ENCODE measurements at regions not wholly inside any gene's neighbourhood (a gene's known extent, or its start where the extent isn't known, plus 50 kb on each side); places are given as distances from the start of the nearest gene placed in this dataset.
"Not testable (repeated sequence)": the region's sequence is repeated elsewhere in the genome, so short reads cannot be mapped to it uniquely, and the experiment has no call there.

- DNase-seq (ENCODE audit: low read depth in 3 of 3): no peak
These were observed 171.8 kb upstream of the GSE1 start for GRCh38 chr16:85441189-85441889.

- no peak for DNase-seq (ENCODE audit: low read depth in 3 of 3)
These were observed 171.0 kb upstream of the GSE1 start for GRCh38 chr16:85441890-85442670.

- no peak for DNase-seq (ENCODE audit: low read depth in 3 of 3)
These were observed 170.0 kb upstream of the GSE1 start for GRCh38 chr16:85443116-85443515.

- no peak for DNase-seq (ENCODE audit: low read depth in 3 of 3)
These were observed 169.6 kb upstream of the GSE1 start for GRCh38 chr16:85443531-85443930.

- DNase-seq (ENCODE audit: low read depth in 3 of 3): no peak
These were observed 167.9 kb upstream of the GSE1 start for GRCh38 chr16:85445064-85445778.

- no peak for DNase-seq (ENCODE audit: low read depth in 3 of 3)
These were observed 167.3 kb upstream of the GSE1 start for GRCh38 chr16:85445779-85446222.

- DNase-seq (ENCODE audit: low read depth in 3 of 3): no peak
These were observed 166.0 kb upstream of the GSE1 start for GRCh38 chr16:85446951-85447692.

- DNase-seq (ENCODE audit: low read depth in 3 of 3): no peak
These were observed 165.3 kb upstream of the GSE1 start for GRCh38 chr16:85447693-85448313.

- no peak for DNase-seq (ENCODE audit: low read depth in 3 of 3)
These were observed 164.4 kb upstream of the GSE1 start for GRCh38 chr16:85448557-85449190.

GRCh38 chr16:85449191-85449884, 163.8 kb upstream of the GSE1 start:
- DNase-seq (ENCODE audit: low read depth in 3 of 3): no peak

- no peak for DNase-seq (ENCODE audit: low read depth in 3 of 3)
These were observed 163.3 kb upstream of the GSE1 start for GRCh38 chr16:85449885-85450245.

- DNase-seq (ENCODE audit: low read depth in 3 of 3): not testable (repeated sequence)
These were observed 162.0 kb upstream of the GSE1 start for GRCh38 chr16:85451142-85451541.

- DNase-seq (ENCODE audit: low read depth in 3 of 3): no peak
These were observed 161.3 kb upstream of the GSE1 start for GRCh38 chr16:85451641-85452363.

- no peak for DNase-seq (ENCODE audit: low read depth in 3 of 3)
These were observed 160.5 kb upstream of the GSE1 start for GRCh38 chr16:85452364-85453193.

GRCh38 chr16:85453194-85453678, 159.9 kb upstream of the GSE1 start:
- no peak for DNase-seq (ENCODE audit: low read depth in 3 of 3)

- no peak for DNase-seq (ENCODE audit: low read depth in 3 of 3)
These were observed 159.4 kb upstream of the GSE1 start for GRCh38 chr16:85453703-85454102.

GRCh38 chr16:85454171-85454872, 158.8 kb upstream of the GSE1 start:
- no peak for DNase-seq (ENCODE audit: low read depth in 3 of 3)

GRCh38 chr16:85455534-85455933, 157.6 kb upstream of the GSE1 start:
- no peak for DNase-seq (ENCODE audit: low read depth in 3 of 3)

Data from stimulated activated CD4-positive, alpha-beta T cell treated with anti-CD3 and anti-CD28 coated beads, TNF-alpha, amount 100 ng/mL, for 48 hours (primary cell).